GM20000 (cell line): ENCODE measurements at regions not wholly inside any gene's neighbourhood (a gene's known extent, or its start where the extent isn't known, plus 50 kb on each side); places are given as distances from the start of the nearest gene placed in this dataset.

Experiments used
- DNase-seq: peaks from one replicate; pipeline ENCODE4 v3.0.0; 2012; ENCODE audit warnings: low spot score
- CTCF ChIP-seq: IDR thresholded peaks from 2 replicates; pipeline ENCODE4 v1.5.1; 2012; ENCODE audit warnings: mild to moderate bottlenecking, control low read depth; ENCODE audit errors: extremely low read depth, missing control alignments

DNA sequence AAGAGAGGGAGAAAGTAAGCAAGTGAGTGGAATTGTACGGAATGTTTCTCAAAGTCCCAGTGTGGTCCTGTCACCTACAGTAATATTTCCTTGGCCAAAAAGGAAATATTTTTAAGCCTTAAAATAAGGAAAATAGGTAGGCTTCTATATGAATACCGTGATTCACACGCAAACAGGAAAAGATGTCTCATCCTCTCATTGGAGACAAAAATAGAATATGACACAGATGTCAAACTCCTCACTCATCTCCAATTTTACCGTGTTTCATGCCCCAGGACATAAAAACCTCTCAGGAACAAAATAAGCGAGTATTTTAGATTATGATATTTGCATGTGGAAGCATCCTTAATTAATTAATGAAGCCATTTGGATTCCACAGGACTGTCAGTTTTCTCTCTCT lies 1269.5 kb downstream of the RAPGEF2 start:
- TF ChIP-seq CTCF = no peak
- DNase-seq = no peak

DNA sequence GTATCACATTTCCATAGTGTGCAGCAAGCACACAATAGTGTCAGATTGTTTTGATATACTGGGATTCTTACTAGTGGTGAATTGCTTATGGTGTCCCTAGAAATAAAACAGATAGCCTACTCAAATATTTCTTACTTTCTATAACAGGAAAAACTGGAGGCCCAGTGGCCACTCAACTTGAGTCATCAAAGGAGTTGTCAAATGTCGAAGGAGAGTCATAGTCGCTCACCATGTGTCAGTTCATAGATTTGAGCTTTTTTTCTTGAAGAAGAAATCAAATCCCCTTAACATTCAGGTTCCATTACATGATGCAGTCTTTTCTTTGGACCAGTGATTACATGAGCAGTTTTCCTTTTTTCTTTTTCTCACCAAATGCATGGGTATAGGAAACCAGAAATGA lies 1271.0 kb downstream of the RAPGEF2 start:
- TF ChIP-seq CTCF = no peak

DNA sequence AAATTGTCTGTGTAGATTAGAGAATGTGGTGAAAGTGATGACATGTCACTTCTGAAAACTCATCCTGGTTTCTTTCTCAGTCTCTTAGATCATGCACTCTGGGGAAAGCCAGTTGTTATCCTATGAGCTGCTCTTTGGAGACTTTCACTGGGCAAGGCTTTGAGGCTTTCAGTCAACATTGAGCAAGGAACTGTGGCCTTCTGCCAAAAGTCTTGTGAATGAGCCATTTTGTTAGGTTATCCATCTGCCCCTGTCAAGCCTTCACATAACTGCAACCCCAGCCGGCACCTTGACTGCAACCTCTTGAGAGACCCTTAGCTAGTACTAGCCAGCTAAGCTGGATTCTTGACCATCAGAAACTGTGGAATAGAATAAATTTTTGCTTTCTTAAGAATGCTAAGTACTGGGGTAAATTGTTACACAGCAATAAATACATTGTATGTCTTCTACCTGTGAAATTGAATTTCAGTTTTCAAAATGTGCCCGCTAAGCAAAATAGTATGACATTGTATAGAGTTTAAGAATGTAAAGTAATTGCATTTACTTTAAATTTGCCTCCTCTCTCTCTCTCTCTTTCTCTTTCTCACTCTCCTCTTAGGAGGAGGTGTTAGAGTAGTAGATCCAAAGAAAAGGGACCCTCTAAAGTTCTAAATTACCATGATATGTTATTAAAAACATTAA lies 1273.0 kb downstream of the RAPGEF2 start:
- TF ChIP-seq CTCF = no peak
- DNase-seq = no peak

More for the DNA sequence above, 1271.0 kb downstream of the RAPGEF2 start:
- DNase-seq = no peak

DNA sequence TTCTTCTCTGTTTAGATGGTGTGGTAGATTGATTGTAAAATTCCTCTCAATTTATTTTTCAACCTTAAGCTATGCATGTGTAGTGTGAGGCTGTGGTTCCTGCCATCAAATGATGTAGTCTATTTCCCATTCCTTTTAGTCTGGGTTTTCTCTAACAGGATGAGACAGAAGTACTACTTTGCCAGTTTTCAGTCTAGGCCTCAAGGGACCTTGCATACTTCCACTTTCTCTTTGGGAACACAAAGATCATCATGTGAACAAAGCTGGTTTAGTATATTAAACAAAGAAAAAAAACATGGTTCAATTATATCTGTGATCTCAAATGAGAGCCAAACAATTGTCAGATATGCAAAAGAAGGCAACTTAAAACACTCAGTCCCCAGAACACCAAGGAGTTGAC lies 1284.0 kb downstream of the RAPGEF2 start:
- DNase-seq = no peak
- no peak for TF ChIP-seq CTCF

- no peak for DNase-seq
- TF ChIP-seq CTCF = no peak
These were observed 1296.9 kb downstream of the RAPGEF2 start for GRCh38 chr4:160399826-160400225.

- DNase-seq = no peak
- no peak for TF ChIP-seq CTCF
These were observed 1300.2 kb downstream of the RAPGEF2 start for GRCh38 chr4:160403081-160403480.

GRCh38 chr4:160406263-160406825 lies 1303.5 kb downstream of the RAPGEF2 start:
- no peak for TF ChIP-seq CTCF
- DNase-seq = no peak
